Activated naive CD8-positive, alpha-beta T cell treated with anti-CD3 and anti-CD28 coated beads, Interleukin-2, amount 10 ng/mL, durations not matched to agents 7 days and 5 days (primary cell): ENCODE measurements at regions not wholly inside any gene's neighbourhood (a gene's known extent, or its start where the extent isn't known, plus 50 kb on each side); places are given as distances from the start of the nearest gene placed in this dataset.

ENCODE experiments used
- ATAC-seq: fragments of 150-1000 bp; cut with Tn5 transposase; one replicate; pipeline ENCODE4 v1.10.0; 2021; ENCODE audit warnings: low read depth, moderate library complexity
- POLR2A ChIA-PET: fragments of 350-600 bp; sonication (Branson Sonifier 250); formaldehyde crosslinking; loops from one replicate; lab custom pipeline; 2021; ENCODE audit warnings: antibody characterized with exemption; lab: Charles Lee
- DNase-seq: peaks from one replicate; pipeline ENCODE4 v3.0.0; 2021
- H3K27ac Mint-ChIP-seq: one replicate; pipeline ENCODE4 v1.8.0; 2022; ENCODE audit warnings: mild to moderate bottlenecking, mixed read lengths
- H3K27me3 Mint-ChIP-seq: one replicate; pipeline ENCODE4 v1.8.0; 2022; ENCODE audit warnings: mild to moderate bottlenecking, moderate library complexity, mixed read lengths
- H3K36me3 Mint-ChIP-seq: one replicate; pipeline ENCODE4 v1.8.0; 2021; ENCODE audit warnings: mild to moderate bottlenecking, mixed read lengths
- H3K4me1 Mint-ChIP-seq: one replicate; pipeline ENCODE4 v1.8.0; 2021; ENCODE audit warnings: mixed read lengths
- H3K4me3 Mint-ChIP-seq: one replicate; pipeline ENCODE4 v1.8.0; 2022; ENCODE audit warnings: mild to moderate bottlenecking, moderate library complexity, mixed read lengths
- H3K9me3 Mint-ChIP-seq: one replicate; pipeline ENCODE4 v1.8.0; 2021; ENCODE audit warnings: mixed read lengths

- Mint-ChIP-seq H3K4me1 (peaks cover 62% of the 10 kb centered on the region), H3K27me3 (no peaks in the 10 kb centered on the region), H3K4me3 (peak overlapping the region; percentile 20), H3K27ac (peak overlapping the region; percentile 88), H3K9me3 (peaks cover 9% of the 10 kb centered on the region), H3K36me3 (peaks cover 23% of the 10 kb centered on the region)
- POLR2A ChIA-PET = interaction anchor here (0.7 to 1.0 kb wide), 3 partner anchors 75 to 745 kb away, joined by 3 to 4 read pairs (median 3); partner anchors contain the start of gene ID2
- no peak for DNase-seq
- no peak for ATAC-seq
Observed at GRCh38 chr2:8469709-8470493, 212.0 kb upstream of the ID2 start.

GRCh38 chr2:8472545-8473323 is 209.1 kb upstream of the ID2 start:
- Mint-ChIP-seq H3K27me3 (no peaks in the 10 kb centered on the region), H3K4me3 (peak overlapping the region; percentile 70), H3K4me1 (peaks cover 78% of the 10 kb centered on the region), H3K27ac (peak overlapping the region; percentile 88), H3K36me3 (peaks cover 26% of the 10 kb centered on the region), H3K9me3 (peaks cover 6% of the 10 kb centered on the region)
- ATAC-seq (peak; percentile 89), DNase-seq (no peak)
- POLR2A ChIA-PET = interaction anchor here (0.6 to 3.8 kb wide), 16 partner anchors 9 to 1037 kb away, joined by 3 to 22 read pairs (median 5); partner anchors contain the start of gene ID2

- Mint-ChIP-seq H3K9me3 (no peaks in the 10 kb centered on the region), H3K4me1 (peaks cover 90% of the 10 kb centered on the region), H3K36me3 (peaks cover 12% of the 10 kb centered on the region), H3K27ac (peak overlapping the region; percentile 86), H3K27me3 (no peaks in the 10 kb centered on the region), H3K4me3 (peak overlapping the region; percentile 26)
- ATAC-seq (no peak), DNase-seq (no peak)
- POLR2A ChIA-PET = interaction anchor here (0.7 to 3.8 kb wide), 7 partner anchors 13 to 722 kb away, joined by 3 to 22 read pairs (median 5); partner anchors contain the start of gene ID2
Observed at GRCh38 chr2:8475349-8476031, 206.4 kb upstream of the ID2 start.

- H3K36me3 Mint-ChIP-seq = peaks cover 12% of the 10 kb centered on the region
- H3K9me3 Mint-ChIP-seq = no peaks in the 10 kb centered on the region
- peak overlapping the region; percentile 88 for H3K27ac Mint-ChIP-seq
- ATAC-seq (peak; percentile 25), DNase-seq (no peak)
- H3K4me3 Mint-ChIP-seq = peak overlapping the region; percentile 60
- no peaks in the 10 kb centered on the region for H3K27me3 Mint-ChIP-seq
- H3K4me1 Mint-ChIP-seq = peaks cover 89% of the 10 kb centered on the region
- POLR2A ChIA-PET = interaction anchor here (0.8 to 3.1 kb wide), 8 partner anchors 31 to 207 kb away, joined by 3 to 26 read pairs (median 3); partner anchors contain the start of gene ID2
Observed at GRCh38 chr2:8477552-8478470, 204.0 kb upstream of the ID2 start.

GRCh38 chr2:8478471-8478793 is 203.4 kb upstream of the ID2 start:
- no peak overlapping the region for H3K4me3 Mint-ChIP-seq
- H3K27ac Mint-ChIP-seq = peak overlapping the region; percentile 88
- POLR2A ChIA-PET = interaction anchor here (0.8 to 3.1 kb wide), 7 partner anchors 31 to 206 kb away, joined by 3 to 26 read pairs (median 3); partner anchors contain the start of gene ID2
- no peak for ATAC-seq
- no peaks in the 10 kb centered on the region for H3K27me3 Mint-ChIP-seq
- DNase-seq = no peak
- peaks cover 11% of the 10 kb centered on the region for H3K36me3 Mint-ChIP-seq
- H3K9me3 Mint-ChIP-seq = no peaks in the 10 kb centered on the region
- H3K4me1 Mint-ChIP-seq = peaks cover 89% of the 10 kb centered on the region

- peaks cover 8% of the 10 kb centered on the region for H3K36me3 Mint-ChIP-seq
- no peaks in the 10 kb centered on the region for H3K27me3 Mint-ChIP-seq
- POLR2A ChIA-PET = interaction anchor here (0.7 to 3.1 kb wide), 7 partner anchors 21 to 205 kb away, joined by 3 to 26 read pairs (median 4); partner anchors contain the start of gene ID2
- no peaks in the 10 kb centered on the region for H3K9me3 Mint-ChIP-seq
- ATAC-seq (no peak), DNase-seq (no peak)
- peak overlapping the region; percentile 89 for H3K27ac Mint-ChIP-seq
- H3K4me1 Mint-ChIP-seq = peaks cover 82% of the 10 kb centered on the region
- H3K4me3 Mint-ChIP-seq = no peak overlapping the region
Observed at GRCh38 chr2:8479298-8479697, 202.6 kb upstream of the ID2 start.

- Mint-ChIP-seq H3K4me3 (peak overlapping the region; percentile 33), H3K4me1 (peaks cover 75% of the 10 kb centered on the region), H3K36me3 (peaks cover 4% of the 10 kb centered on the region), H3K27me3 (no peaks in the 10 kb centered on the region), H3K9me3 (no peaks in the 10 kb centered on the region), H3K27ac (peak overlapping the region; percentile 79)
- no peak for DNase-seq
- no peak for ATAC-seq
- POLR2A ChIA-PET = interaction anchor here (0.8 to 3.2 kb wide), 10 partner anchors 8 to 204 kb away, joined by 3 to 21 read pairs (median 4); partner anchors contain the start of gene ID2
Observed at GRCh38 chr2:8480915-8481314, 200.9 kb upstream of the ID2 start.

GRCh38 chr2:8481463-8482009 is 200.3 kb upstream of the ID2 start:
- H3K36me3 Mint-ChIP-seq = peaks cover 2% of the 10 kb centered on the region
- no peaks in the 10 kb centered on the region for H3K27me3 Mint-ChIP-seq
- peak overlapping the region; percentile 33 for H3K4me3 Mint-ChIP-seq
- H3K27ac Mint-ChIP-seq = peak overlapping the region; percentile 79
- H3K9me3 Mint-ChIP-seq = no peaks in the 10 kb centered on the region
- POLR2A ChIA-PET = interaction anchor here (0.7 to 3.2 kb wide), 12 partner anchors 9 to 203 kb away, joined by 3 to 21 read pairs (median 4); partner anchors contain the start of gene ID2
- peak; percentile 57 for DNase-seq
- peaks cover 76% of the 10 kb centered on the region for H3K4me1 Mint-ChIP-seq
- ATAC-seq = peak; percentile 72

GRCh38 chr2:8482432-8482831 is 199.4 kb upstream of the ID2 start:
- Mint-ChIP-seq H3K4me3 (peak overlapping the region; percentile 33), H3K27ac (peak overlapping the region; percentile 79)

GRCh38 chr2:8484502-8485283 is 197.2 kb upstream of the ID2 start:
- H3K4me1 Mint-ChIP-seq = peaks cover 69% of the 10 kb centered on the region
- no peak for ATAC-seq
- H3K36me3 Mint-ChIP-seq = peaks cover 2% of the 10 kb centered on the region
- POLR2A ChIA-PET = no interaction called here
- DNase-seq = no peak
- H3K4me3 Mint-ChIP-seq = no peak overlapping the region
- no peaks in the 10 kb centered on the region for H3K9me3 Mint-ChIP-seq
- H3K27me3 Mint-ChIP-seq = no peaks in the 10 kb centered on the region
- H3K27ac Mint-ChIP-seq = no peak overlapping the region

More at GRCh38 chr2:8482432-8482831, 199.4 kb upstream of the ID2 start:
- H3K4me1 Mint-ChIP-seq = peaks cover 74% of the 10 kb centered on the region
- no peaks in the 10 kb centered on the region for H3K9me3 Mint-ChIP-seq
- no peaks in the 10 kb centered on the region for H3K27me3 Mint-ChIP-seq
- ATAC-seq = no peak
- POLR2A ChIA-PET = interaction anchor here (1.0 to 3.2 kb wide), 8 partner anchors 10 to 203 kb away, joined by 3 to 17 read pairs (median 4); no protein-coding TSS in a partner anchor
- H3K36me3 Mint-ChIP-seq = peaks cover 2% of the 10 kb centered on the region
- no peak for DNase-seq

GRCh38 chr2:8485736-8486135 is 196.1 kb upstream of the ID2 start:
- DNase-seq (no peak), ATAC-seq (no peak)
- Mint-ChIP-seq H3K4me3 (peak overlapping the region; percentile 3), H3K4me1 (peaks cover 59% of the 10 kb centered on the region), H3K27ac (no peak overlapping the region), H3K27me3 (no peaks in the 10 kb centered on the region), H3K36me3 (no peaks in the 10 kb centered on the region), H3K9me3 (no peaks in the 10 kb centered on the region)
- POLR2A ChIA-PET = no interaction called here
